HG03045 (cell line): ENCODE measurements at regions not wholly inside any gene's neighbourhood (a gene's known extent, or its start where the extent isn't known, plus 50 kb on each side); places are given as distances from the start of the nearest gene placed in this dataset.
"Not testable (repeated sequence)": the region's sequence is repeated elsewhere in the genome, so short reads cannot be mapped to it uniquely, and the experiment has no call there.

Experiments
- ATAC-seq: cut with Tn5 transposase; IDR thresholded peaks from one replicate; pipeline ENCODE4 v1.9.1; 2021; ENCODE audit warnings: mild to moderate bottlenecking, moderate library complexity; ENCODE audit not compliant: unreplicated experiment

DNA sequence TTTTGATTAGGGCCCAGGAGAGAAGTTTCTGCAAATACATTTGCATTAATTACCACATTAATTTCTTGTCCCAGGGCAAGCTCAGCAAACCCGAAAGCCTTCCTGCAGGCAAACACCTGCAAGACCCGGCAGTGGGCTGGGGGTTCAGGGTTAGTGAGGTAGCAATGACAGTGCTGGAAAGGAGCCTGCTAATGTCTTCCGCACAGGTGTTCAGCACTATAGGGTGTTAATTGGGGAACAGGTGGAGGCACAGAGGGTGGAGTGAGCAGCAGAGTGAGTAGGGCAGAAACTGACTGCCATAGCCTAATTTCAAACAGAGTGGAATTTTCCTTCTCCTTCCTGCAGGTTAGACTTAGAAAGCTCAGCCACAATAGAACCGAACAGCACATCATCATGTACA is 50.9 kb upstream of the UBASH3B start:
- no peak for ATAC-seq

DNA sequence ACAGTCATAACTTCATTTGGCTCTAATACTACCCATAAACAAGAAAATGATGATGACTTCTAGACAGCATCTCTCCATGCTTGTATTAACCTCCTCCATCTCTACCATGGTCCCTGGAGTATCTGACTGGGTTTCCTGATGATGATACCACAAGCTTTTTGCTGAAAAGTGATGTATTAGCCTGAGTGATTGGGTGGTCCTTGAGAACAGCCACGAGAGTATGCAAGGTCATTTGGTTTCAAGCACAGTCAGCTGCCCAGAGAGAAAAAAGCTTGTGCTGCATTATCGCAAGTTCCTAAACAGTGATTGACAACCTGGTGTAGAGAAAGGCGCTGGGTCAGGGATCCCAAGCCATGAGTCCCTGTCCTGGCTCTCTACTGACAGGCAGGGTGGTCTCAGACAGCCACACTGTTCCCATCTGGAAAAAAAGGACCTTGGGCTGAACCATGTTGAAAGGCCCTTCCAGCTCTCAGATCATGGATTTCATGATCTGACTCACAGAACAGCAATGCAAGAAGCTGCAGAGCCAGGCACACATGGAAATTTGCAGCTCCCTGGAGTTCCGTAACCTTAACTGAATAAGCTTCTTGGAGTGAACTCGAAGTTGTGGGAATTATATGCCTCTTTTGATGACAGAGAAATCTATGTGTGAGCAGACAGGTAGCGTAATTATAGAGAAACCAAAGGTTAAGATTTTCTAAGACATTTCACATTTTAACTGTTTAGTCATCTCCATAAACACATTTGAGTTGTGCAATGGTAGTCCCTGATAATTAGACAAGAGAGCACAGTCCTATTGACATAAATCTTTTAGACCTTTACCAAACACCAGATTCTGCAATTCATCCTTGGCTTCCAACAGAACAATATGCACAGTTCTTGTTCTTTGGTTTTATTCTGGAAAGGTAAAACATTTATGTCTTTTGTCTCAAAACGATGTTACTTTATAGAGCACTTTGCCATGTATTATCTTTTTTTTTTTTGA is 54.1 kb upstream of the UBASH3B start:
- ATAC-seq: no peak

GRCh38 chr11:122600290-122600689 is 55.2 kb upstream of the UBASH3B start:
- no peak for ATAC-seq

GRCh38 chr11:122599434-122599833 is 56.1 kb upstream of the UBASH3B start:
- ATAC-seq: no peak

GRCh38 chr11:122598971-122599370 is 56.6 kb upstream of the UBASH3B start:
- ATAC-seq: no peak

- ATAC-seq: no peak
Observed at GRCh38 chr11:122597511-122597910, 58.0 kb upstream of the UBASH3B start.

DNA sequence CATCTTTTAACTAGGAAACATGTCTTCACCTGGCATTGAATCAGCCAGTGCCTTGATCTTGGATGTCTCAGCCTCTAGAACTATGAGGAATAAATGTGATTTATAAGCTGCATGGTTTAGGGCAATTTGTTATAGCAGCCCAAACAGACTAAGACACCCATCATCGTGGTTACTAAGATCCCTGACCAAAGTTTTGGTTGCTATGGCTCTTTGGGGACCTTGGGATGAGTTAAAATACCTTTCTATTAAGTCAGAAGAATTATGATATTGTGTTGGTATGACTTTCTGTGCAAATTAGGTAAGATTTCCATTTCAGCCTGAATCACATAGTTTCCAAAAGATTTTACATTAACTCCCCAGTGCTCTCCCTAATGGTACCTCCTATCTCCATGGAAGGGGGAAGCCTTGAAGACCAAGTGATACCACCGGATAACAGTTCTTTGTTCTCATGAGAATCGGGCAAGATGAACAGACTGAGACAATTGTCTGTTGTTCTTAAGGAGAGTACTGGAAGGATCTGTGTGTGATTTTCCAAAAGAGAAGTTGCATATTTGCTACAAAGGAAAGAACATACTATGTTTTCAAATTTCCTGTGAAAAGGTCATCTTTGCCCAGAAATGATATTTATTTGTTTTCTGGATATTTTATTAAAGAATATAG is 60.4 kb upstream of the UBASH3B start:
- no peak for ATAC-seq

GRCh38 chr11:122593473-122594420 is 61.8 kb upstream of the UBASH3B start:
- no peak for ATAC-seq

DNA sequence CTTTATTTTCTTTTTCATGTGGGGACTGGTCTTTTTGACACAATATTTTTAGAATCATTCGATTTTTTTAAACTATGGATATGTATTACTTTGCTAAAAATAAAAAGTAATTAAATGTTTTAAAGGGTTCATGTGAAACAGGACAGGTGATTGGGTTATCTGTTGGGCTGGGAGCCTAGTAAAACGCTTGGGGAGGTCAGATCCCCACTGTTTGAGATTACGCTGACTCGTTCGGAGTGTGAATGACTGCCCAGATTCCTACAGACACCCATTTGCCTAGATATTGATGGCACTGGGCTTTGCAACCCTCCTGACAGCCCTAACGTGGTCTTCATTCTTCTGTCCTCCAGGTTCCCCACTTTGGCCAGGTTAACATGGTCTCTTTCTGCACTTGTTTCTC is 62.9 kb upstream of the UBASH3B start:
- ATAC-seq: no peak

- ATAC-seq: no peak
Observed at GRCh38 chr11:122584670-122585069, 70.9 kb upstream of the UBASH3B start.

DNA sequence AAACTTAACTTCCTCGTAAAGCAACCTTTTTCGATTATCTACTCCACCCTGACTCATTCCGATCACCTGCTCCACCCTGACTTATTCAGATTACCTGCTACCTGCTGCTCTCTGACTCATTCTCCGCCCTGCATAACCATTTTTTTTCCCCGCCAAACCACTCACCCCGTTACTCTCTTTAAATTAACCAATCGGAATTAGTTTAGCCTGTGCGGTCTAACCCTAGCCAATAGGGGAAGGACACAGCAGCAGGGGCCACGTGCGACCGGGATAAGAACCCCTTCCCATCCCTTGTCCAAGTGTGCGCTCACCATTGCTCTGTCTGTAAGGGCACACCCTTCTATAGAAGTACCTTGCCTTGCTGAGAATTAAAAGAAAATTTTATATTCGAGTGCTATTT is 75.5 kb upstream of the UBASH3B start:
- ATAC-seq: not testable (repeated sequence)

DNA sequence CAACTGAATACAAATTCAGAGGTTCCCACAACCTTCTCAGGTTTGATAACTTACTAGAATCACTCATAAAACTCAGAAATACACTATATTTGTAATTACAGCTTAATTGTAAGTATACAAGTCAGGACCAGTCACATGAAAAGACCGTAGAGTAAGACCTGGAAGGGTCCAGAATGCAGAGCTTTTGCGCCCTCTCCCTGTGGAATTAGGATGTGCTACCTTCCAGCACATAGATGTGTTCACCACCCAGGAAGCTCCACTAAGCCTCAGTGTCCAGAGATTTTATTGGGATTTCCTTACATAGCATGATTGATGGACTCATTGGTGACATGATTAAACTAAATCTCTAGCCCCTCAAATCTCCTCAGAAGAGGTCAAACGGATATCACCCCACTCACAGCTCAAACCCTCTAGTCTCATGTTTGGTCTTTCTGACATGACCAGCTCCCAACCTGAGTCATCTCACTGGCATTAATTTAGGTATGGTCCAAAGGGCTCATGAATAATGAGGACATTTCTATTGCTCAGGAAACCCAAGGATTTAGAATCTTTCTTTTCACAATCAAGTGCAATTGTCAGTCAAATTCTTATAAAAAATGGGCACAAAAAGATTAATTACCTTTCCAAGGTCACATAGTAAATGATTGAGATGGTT is 77.2 kb upstream of the UBASH3B start:
- no peak for ATAC-seq

- ATAC-seq: no peak
Observed at GRCh38 chr11:122572592-122572991, 82.9 kb upstream of the UBASH3B start.

DNA sequence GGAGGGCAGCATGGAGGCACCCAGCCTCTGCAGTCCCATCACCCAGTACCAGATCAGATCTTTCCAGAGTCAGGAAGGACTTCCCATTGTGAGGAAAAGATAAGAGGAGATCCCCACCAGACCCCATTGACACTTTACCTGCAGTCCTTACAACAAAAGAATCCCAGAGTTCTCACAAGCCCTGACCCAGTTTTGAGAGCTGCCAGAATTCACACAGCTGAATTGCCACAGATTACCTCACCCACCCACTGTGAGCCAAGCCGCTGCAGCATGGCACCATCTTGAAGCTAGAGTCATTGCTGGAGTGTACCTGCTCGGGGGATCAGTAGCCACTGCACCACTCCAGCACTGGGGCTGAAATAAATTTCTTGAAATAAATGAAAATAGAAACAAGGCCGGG is 91.8 kb upstream of the UBASH3B start:
- no peak for ATAC-seq

GRCh38 chr11:122559734-122560382 is 95.7 kb upstream of the UBASH3B start:
- ATAC-seq: no peak

- ATAC-seq: not testable (repeated sequence)
Observed at GRCh38 chr11:122559218-122559617, 96.3 kb upstream of the UBASH3B start.

- not testable (repeated sequence) for ATAC-seq
Observed at GRCh38 chr11:122557163-122557562, 98.4 kb upstream of the UBASH3B start.

- ATAC-seq: no peak
Observed at GRCh38 chr11:122556605-122557004, 98.9 kb upstream of the UBASH3B start.

DNA sequence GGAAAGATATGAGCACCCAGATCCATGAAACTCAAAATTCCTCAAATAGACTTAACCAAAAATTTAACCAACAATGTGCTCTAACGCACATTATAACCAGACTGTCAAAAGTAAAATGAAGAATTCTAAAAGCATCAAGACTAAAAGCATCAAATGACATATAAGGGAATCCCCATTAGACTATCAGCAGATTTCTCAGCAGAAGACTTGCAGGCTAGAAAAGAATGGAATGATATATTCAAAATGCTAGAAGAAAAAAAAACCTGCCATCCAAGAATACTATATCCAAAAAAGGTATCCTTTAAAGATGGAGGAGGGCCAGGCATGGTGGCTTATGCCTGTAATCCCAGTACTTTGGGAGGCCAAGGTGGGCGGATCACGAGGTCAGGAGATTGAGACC is 117.5 kb upstream of the UBASH3B start:
- no peak for ATAC-seq

DNA sequence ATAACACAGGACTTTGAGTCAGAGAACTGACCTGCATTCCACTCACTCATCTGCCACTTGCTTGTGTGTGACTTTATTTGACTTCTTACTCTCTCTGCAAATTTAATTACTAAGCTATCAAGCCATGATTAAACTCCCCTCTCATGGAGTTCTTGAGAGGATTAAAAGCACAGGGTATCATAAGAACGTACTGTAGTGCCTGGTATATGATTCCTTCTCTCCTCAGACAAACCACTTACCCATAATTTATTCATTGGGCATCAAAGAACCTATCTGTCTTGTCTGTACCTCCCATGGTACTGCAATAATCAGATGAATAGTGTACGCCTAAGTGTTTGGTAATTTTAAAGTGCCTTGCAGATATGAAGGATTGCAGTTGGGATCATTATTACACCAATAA is 130.6 kb upstream of the UBASH3B start:
- ATAC-seq: no peak
